Smooth muscle cell (in vitro differentiated cells): ENCODE measurements at regions not wholly inside any gene's neighbourhood (a gene's known extent, or its start where the extent isn't known, plus 50 kb on each side); places are given as distances from the start of the nearest gene placed in this dataset.

Source experiments
- DNase-seq: peaks from one replicate; lab custom pipeline; 2025; ENCODE audit not compliant: unreplicated experiment; lab: John Stamatoyannopoulos, UW
- H2AFZ ChIP-seq: fragments of 200-600 bp; sonication (generic); 2 replicates; pipeline ENCODE4 v1.6.0; 2016; ENCODE audit warnings: antibody characterized with exemption, low read depth, mild to moderate bottlenecking
- H3F3A ChIP-seq: fragments of 200-600 bp; sonication (generic); 2 replicates; pipeline ENCODE4 v1.6.0; 2017; ENCODE audit warnings: antibody characterized with exemption, low read depth
- H3K27ac ChIP-seq: fragments of 200-600 bp; sonication (generic); 2 replicates; pipeline ENCODE4 v1.5.1; 2016; ENCODE audit warnings: low read depth, mild to moderate bottlenecking
- H3K27me3 ChIP-seq: fragments of 200-600 bp; sonication (generic); 2 replicates; pipeline ENCODE4 v1.6.1; 2016; ENCODE audit warnings: low read depth, mild to moderate bottlenecking
- H3K36me3 ChIP-seq: fragments of 200-600 bp; sonication (generic); 2 replicates; pipeline ENCODE4 v1.5.1; 2016; ENCODE audit warnings: low read depth
- H3K4me1 ChIP-seq: fragments of 200-600 bp; sonication (generic); 2 replicates; pipeline ENCODE4 v1.5.1; 2016; ENCODE audit warnings: low read depth
- H3K4me2 ChIP-seq: fragments of 200-600 bp; sonication (generic); 2 replicates; pipeline ENCODE4 v1.6.0; 2016; ENCODE audit warnings: mild to moderate bottlenecking
- H3K4me3 ChIP-seq: fragments of 200-600 bp; sonication (generic); 2 replicates; pipeline ENCODE4 v1.5.1; 2016; ENCODE audit warnings: mild to moderate bottlenecking
- H3K79me2 ChIP-seq: fragments of 200-600 bp; sonication (generic); 2 replicates; pipeline ENCODE4 v1.6.0; 2016; ENCODE audit warnings: low read depth, mild to moderate bottlenecking
- H3K9ac ChIP-seq: fragments of 200-600 bp; sonication (generic); 2 replicates; pipeline ENCODE4 v1.6.0; 2016; ENCODE audit warnings: low read depth
- H3K9me3 ChIP-seq: fragments of 200-600 bp; sonication (generic); replicated peaks from 2 replicates; pipeline ENCODE4 v1.5.1; 2016; ENCODE audit warnings: low read depth
- H4K20me1 ChIP-seq: fragments of 200-600 bp; sonication (generic); 2 replicates; pipeline ENCODE4 v1.6.0; 2016; ENCODE audit warnings: low read depth
- WGBS: methylation state at CpG from one replicate; pipeline ENCODE4 v1.1.7; 2016; ENCODE audit warnings: low lambda C conversion rate; 5-methylcytosine and 5-hydroxymethylcytosine counted together
- TF ChIP-seq, protein P1 (sequence below): fragments of 200-600 bp; sonication (generic); IDR thresholded peaks from 2 replicates; pipeline ENCODE4 v1.5.1; 2017; ENCODE audit warnings: borderline replicate concordance, mild to moderate bottlenecking, antibody characterized with exemption; ENCODE audit not compliant: insufficient read depth, poor library complexity, severe bottlenecking

DNA sequence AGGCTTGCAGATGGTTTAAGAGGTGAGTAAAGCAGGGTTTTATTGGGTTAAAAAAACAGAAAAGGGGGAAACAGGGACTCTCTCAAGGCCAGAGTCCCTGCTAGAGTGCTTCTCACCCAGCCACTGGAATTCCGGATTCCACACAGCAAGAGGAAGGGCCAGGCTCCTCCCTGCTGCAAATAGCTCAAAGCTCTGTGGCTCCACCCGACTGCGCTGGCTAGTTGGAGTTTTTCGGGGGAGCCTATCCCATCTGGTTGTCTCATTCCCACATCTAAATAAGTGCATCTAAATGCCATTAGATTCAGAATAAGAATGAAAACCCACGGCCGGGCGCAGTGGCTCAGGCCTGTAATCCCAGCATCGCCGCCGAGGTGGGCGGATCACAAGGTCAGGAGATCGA is 791.5 kb downstream of the SLC16A7 start:
- H3K27me3 ChIP-seq, result no peaks in the 10 kb centered on the region
- H3K36me3 ChIP-seq, result no peaks in the 10 kb centered on the region
- no peaks in the 10 kb centered on the region for H3F3A ChIP-seq
- TF ChIP-seq, protein P1, sequence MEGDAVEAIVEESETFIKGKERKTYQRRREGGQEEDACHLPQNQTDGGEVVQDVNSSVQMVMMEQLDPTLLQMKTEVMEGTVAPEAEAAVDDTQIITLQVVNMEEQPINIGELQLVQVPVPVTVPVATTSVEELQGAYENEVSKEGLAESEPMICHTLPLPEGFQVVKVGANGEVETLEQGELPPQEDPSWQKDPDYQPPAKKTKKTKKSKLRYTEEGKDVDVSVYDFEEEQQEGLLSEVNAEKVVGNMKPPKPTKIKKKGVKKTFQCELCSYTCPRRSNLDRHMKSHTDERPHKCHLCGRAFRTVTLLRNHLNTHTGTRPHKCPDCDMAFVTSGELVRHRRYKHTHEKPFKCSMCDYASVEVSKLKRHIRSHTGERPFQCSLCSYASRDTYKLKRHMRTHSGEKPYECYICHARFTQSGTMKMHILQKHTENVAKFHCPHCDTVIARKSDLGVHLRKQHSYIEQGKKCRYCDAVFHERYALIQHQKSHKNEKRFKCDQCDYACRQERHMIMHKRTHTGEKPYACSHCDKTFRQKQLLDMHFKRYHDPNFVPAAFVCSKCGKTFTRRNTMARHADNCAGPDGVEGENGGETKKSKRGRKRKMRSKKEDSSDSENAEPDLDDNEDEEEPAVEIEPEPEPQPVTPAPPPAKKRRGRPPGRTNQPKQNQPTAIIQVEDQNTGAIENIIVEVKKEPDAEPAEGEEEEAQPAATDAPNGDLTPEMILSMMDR, result no peak
- no peak overlapping the region for H3K4me2 ChIP-seq
- H3K79me2 ChIP-seq, result no peaks in the 10 kb centered on the region
- no peak overlapping the region for H2AFZ ChIP-seq
- no peak overlapping the region for H3K9ac ChIP-seq
- no peaks in the 10 kb centered on the region for H4K20me1 ChIP-seq
- 97% methylated on average over 12 of the region's 12 CpGs for WGBS
- no peak overlapping the region for H3K27ac ChIP-seq
- H3K9me3 ChIP-seq, result no peaks in the 10 kb centered on the region
- no peak overlapping the region for H3K4me3 ChIP-seq
- DNase-seq, result no peak
- H3K4me1 ChIP-seq, result no peaks in the 10 kb centered on the region

DNA sequence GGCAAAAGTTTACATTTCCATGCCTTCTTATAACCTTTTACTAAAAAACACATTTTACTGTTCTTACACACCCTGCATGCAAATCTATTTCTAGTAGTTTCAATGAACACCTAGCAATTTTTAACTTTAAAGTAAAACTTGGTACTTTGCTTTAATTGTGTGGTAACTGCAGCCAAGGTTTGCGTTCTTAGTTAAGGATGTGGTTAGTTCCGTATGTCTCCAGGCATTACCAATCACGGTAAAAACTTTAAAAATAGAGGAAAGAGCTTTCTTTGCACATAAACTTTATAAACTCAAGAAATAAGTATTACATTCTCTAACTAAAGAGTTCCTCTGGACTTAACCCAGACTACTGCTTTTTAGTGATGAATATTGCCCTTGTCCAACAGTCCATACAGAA is 795.2 kb downstream of the SLC16A7 start:
- Histone ChIP-seq H3K36me3 (no peaks in the 10 kb centered on the region), H2AFZ (no peak overlapping the region), H3K9ac (no peak overlapping the region), H3K27me3 (no peaks in the 10 kb centered on the region), H3K9me3 (no peaks in the 10 kb centered on the region), H3F3A (no peaks in the 10 kb centered on the region), H3K27ac (no peak overlapping the region), H4K20me1 (no peaks in the 10 kb centered on the region), H3K4me1 (no peaks in the 10 kb centered on the region), H3K4me2 (no peak overlapping the region), H3K4me3 (no peak overlapping the region), H3K79me2 (no peaks in the 10 kb centered on the region)
- no peak for DNase-seq
- WGBS, result 92% methylated on average over 3 of the region's 3 CpGs
- TF ChIP-seq, protein P1, result no peak

DNA sequence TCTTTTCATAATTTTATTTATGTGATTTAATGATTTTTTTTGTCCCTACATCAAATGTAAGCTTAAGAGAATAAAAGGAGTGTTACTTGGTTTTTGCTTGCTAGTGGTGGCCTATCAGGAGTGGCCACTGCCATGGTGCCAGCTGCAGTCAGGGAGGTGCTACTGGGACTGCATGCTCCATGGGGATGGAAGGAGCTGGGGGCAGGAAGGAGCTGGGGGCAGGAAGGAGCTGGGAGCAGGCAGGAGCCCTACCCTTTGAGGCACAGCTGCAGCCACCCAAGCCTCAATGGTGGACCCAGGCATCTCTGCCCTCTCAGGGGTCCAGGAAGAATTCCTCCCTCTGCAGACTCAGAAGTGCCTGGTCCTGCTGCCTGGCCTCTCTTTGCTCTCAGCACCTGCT is 796.0 kb downstream of the SLC16A7 start:
- Histone ChIP-seq H3K36me3 (no peaks in the 10 kb centered on the region), H4K20me1 (no peaks in the 10 kb centered on the region), H3K27me3 (no peaks in the 10 kb centered on the region), H3K4me1 (no peaks in the 10 kb centered on the region), H3K79me2 (no peaks in the 10 kb centered on the region), H3K9me3 (no peaks in the 10 kb centered on the region), H3K4me2 (no peak overlapping the region), H2AFZ (no peak overlapping the region), H3F3A (no peaks in the 10 kb centered on the region), H3K27ac (no peak overlapping the region), H3K4me3 (no peak overlapping the region), H3K9ac (no peak overlapping the region)
- TF ChIP-seq, protein P1, result no peak
- no peak for DNase-seq

DNA sequence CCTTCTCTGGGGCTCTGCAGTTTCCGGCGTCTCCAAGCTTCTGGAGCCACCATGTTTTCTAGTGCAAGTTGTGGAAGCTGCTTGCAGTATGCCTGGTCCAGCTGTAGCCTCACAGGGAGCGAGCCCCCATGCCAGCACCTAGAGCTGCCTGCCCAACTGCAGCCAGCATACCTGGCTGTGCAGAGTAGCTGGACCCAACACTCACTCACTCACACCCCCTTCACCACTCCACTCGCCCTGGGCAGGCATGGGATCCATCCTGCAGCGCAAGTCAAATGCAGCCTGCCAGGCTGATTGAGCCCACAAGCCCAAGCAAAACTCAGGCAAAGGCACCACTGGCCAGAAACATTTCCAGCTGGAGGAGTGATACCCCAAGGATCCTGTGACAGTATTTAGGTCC is 797.3 kb downstream of the SLC16A7 start:
- 85% methylated on average over 5 of the region's 5 CpGs for WGBS
- Histone ChIP-seq H3K4me3 (no peak overlapping the region), H3K79me2 (no peaks in the 10 kb centered on the region), H3K9me3 (no peaks in the 10 kb centered on the region), H3K9ac (no peak overlapping the region), H2AFZ (no peak overlapping the region), H3K27me3 (no peaks in the 10 kb centered on the region), H3K4me2 (no peak overlapping the region), H3K36me3 (no peaks in the 10 kb centered on the region), H3F3A (no peaks in the 10 kb centered on the region), H3K27ac (no peak overlapping the region), H3K4me1 (no peaks in the 10 kb centered on the region), H4K20me1 (no peaks in the 10 kb centered on the region)
- TF ChIP-seq, protein P1, result no peak
- DNase-seq, result no peak
